A673 (cell line): ENCODE measurements at regions not wholly inside any gene's neighbourhood (a gene's known extent, or its start where the extent isn't known, plus 50 kb on each side); places are given as distances from the start of the nearest gene placed in this dataset.

Source experiments
- BruUV-seq: library from RNA; stranded (reverse); fragments of 400-500 nt; replicated peaks from 2 replicates; lab custom pipeline; 2021; lab: Mats Ljungman, UMichigan
- CTCF ChIA-PET: fragments of 300-600 bp; sonication (Branson Sonifier 250); formaldehyde crosslinking; loops from one replicate; lab custom pipeline; 2022; ENCODE audit warnings: antibody characterized with exemption; lab: Charles Lee
- POLR2A ChIA-PET: fragments of 300-600 bp; sonication (Branson Sonifier 250); formaldehyde crosslinking; loops from one replicate; lab custom pipeline; 2022; ENCODE audit warnings: antibody characterized with exemption; ENCODE audit not compliant: low non-redundant PET; lab: Charles Lee
- DNase-seq: peaks from one replicate; pipeline ENCODE4 v3.0.0-alpha.2; 2015; ENCODE audit warnings: low spot score
- H3K27ac ChIP-seq: fragments of 200-600 bp; sonication (generic); 2 replicates; pipeline ENCODE4 v1.5.1; 2016; ENCODE audit warnings: mixed run types, low read depth, mild to moderate bottlenecking, mixed read lengths, antibody characterized with exemption, low read length; ENCODE audit not compliant: poor library complexity, severe bottlenecking
- H3K27me3 ChIP-seq: fragments of 200-600 bp; sonication (generic); replicated peaks from 2 replicates; pipeline ENCODE4 v1.6.1; 2017; ENCODE audit warnings: mixed run types, low read depth, mild to moderate bottlenecking, mixed read lengths, antibody characterized with exemption, low read length; ENCODE audit not compliant: insufficient read depth, poor library complexity
- H3K36me3 ChIP-seq: fragments of 200-600 bp; sonication (generic); 2 replicates; pipeline ENCODE4 v1.6.1; 2016; ENCODE audit warnings: mixed run types, mild to moderate bottlenecking, mixed read lengths, antibody characterized with exemption, low read length; ENCODE audit not compliant: insufficient read depth, poor library complexity, severe bottlenecking
- H3K4me1 ChIP-seq: fragments of 200-600 bp; sonication (generic); 2 replicates; pipeline ENCODE4 v1.6.1; 2017; ENCODE audit warnings: mixed run types, mild to moderate bottlenecking, mixed read lengths, antibody characterized with exemption, low read length; ENCODE audit not compliant: insufficient read depth, poor library complexity, severe bottlenecking
- H3K4me3 ChIP-seq: fragments of 200-600 bp; sonication (generic); 2 replicates; pipeline ENCODE4 v1.5.1; 2016; ENCODE audit warnings: low read depth, mixed run types, mild to moderate bottlenecking, mixed read lengths, low read length; ENCODE audit not compliant: poor library complexity, severe bottlenecking
- H3K9me3 ChIP-seq: fragments of 200-600 bp; sonication (generic); 2 replicates; pipeline ENCODE4 v1.6.1; 2016; ENCODE audit warnings: mixed run types, low read depth, mild to moderate bottlenecking, mixed read lengths, antibody characterized with exemption, low read length; ENCODE audit not compliant: poor library complexity, severe bottlenecking
- EZH2 ChIP-seq: fragments of 200-600 bp; sonication (generic); IDR thresholded peaks from 2 replicates; pipeline ENCODE4 v1.6.1; 2017; ENCODE audit warnings: borderline replicate concordance, low read depth, mild to moderate bottlenecking, mixed read lengths, antibody characterized with exemption, low read length; ENCODE audit not compliant: poor library complexity, severe bottlenecking
- intact Hi-C: fragments of 100-400 bp; cut with micrococcal nuclease; formaldehyde crosslinking; loops from one replicate; pipeline ENCODE4 v1.10.0; 2022; ENCODE audit not compliant: unreplicated experiment
- TF ChIP-seq, protein P1 (sequence below): fragments of 300-800, 200-600 bp; sonication (generic); conservative IDR thresholded peaks from 2 replicates; pipeline ENCODE4 v1.5.1; 2017; ENCODE audit warnings: low read depth, mild to moderate bottlenecking, antibody characterized with exemption, low read length, moderate library complexity, mixed read lengths

DNA sequence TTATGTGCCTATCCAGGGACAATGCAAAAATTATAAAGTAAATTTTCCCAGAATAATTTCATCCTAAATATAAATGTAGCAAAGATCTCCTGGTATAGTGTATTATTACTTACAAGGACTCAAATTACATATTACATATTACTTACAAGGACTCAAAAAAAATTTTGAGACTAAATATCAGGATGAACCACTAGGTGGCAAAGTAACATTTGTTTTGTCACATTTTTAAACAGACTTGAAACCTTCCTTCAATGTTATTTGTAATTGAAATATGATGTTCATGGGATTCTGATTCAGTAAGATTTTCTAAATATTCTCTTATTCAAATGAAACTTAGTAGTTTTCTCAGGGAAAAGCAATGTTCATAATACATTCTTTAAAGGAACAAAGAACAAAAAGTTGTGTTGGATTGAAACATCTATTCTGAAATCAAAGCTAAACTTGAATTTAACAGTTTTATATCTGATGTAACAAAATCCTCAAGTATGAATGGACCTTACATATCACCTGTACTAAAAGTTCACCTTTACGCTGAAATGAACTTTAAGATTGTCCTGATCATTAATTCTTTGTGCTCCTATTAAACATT is 74.3 kb upstream of the GNAI1 start:
- DNase-seq: peak; percentile 77
- POLR2A ChIA-PET: no interaction called here

GRCh38 chr7:80057488-80057887 is 77.1 kb upstream of the GNAI1 start:
- ChIA-PET CTCF (no interaction called here), POLR2A (no interaction called here)
- Histone ChIP-seq H3K27me3 (no peaks in the 10 kb centered on the region), H3K27ac (no peak overlapping the region), H3K9me3 (no peaks in the 10 kb centered on the region), H3K36me3 (no peaks in the 10 kb centered on the region), H3K4me1 (no peaks in the 10 kb centered on the region), H3K4me3 (no peak overlapping the region)
- intact Hi-C loops: loop anchor here (5.0 kb wide), 1 partner anchor 230 kb away; no protein-coding TSS in a partner anchor
- TF ChIP-seq, protein P1, sequence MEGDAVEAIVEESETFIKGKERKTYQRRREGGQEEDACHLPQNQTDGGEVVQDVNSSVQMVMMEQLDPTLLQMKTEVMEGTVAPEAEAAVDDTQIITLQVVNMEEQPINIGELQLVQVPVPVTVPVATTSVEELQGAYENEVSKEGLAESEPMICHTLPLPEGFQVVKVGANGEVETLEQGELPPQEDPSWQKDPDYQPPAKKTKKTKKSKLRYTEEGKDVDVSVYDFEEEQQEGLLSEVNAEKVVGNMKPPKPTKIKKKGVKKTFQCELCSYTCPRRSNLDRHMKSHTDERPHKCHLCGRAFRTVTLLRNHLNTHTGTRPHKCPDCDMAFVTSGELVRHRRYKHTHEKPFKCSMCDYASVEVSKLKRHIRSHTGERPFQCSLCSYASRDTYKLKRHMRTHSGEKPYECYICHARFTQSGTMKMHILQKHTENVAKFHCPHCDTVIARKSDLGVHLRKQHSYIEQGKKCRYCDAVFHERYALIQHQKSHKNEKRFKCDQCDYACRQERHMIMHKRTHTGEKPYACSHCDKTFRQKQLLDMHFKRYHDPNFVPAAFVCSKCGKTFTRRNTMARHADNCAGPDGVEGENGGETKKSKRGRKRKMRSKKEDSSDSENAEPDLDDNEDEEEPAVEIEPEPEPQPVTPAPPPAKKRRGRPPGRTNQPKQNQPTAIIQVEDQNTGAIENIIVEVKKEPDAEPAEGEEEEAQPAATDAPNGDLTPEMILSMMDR: no peak
- TF ChIP-seq EZH2: no peak
- BruUV-seq: no TSS peak
- DNase-seq: no peak

More for the DNA sequence above, 74.3 kb upstream of the GNAI1 start:
- intact Hi-C loops: loop anchor here (2.0 to 5.0 kb wide), 2 partner anchors 332 to 392 kb away; no protein-coding TSS in a partner anchor
- Histone ChIP-seq H3K9me3 (no peaks in the 10 kb centered on the region), H3K27ac (no peak overlapping the region), H3K36me3 (no peaks in the 10 kb centered on the region), H3K4me1 (no peaks in the 10 kb centered on the region), H3K4me3 (no peak overlapping the region), H3K27me3 (no peaks in the 10 kb centered on the region)
- TF ChIP-seq EZH2: no peak
- TF ChIP-seq, protein P1: peak; percentile 70
- no TSS peak for BruUV-seq
- CTCF ChIA-PET: interaction anchor here (1.5 kb wide), 1 partner anchor 332 kb away, joined by 4 read pairs; no protein-coding TSS in a partner anchor

DNA sequence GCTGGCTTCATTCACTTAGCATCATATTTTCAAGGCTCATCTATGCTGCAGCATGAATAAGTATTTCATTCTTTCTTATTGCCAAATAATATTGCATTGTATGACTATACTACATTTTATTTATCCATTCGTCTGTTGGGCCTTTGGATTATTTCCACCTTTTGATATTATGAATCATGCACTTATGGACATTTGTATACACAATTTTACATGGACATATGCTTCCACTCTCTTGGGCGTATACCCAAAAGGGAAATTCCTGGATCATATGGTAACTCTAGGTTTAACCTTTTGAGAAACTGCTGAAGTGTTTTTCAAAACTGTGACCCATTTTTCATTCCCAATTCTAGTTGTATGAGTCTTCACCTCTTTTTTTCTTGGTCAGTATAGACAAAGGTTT is 80.3 kb upstream of the GNAI1 start:
- BruUV-seq: no TSS peak
- CTCF ChIA-PET: no interaction called here
- Histone ChIP-seq H3K27me3 (no peaks in the 10 kb centered on the region), H3K4me1 (no peaks in the 10 kb centered on the region), H3K9me3 (no peaks in the 10 kb centered on the region), H3K4me3 (no peak overlapping the region), H3K27ac (no peak overlapping the region), H3K36me3 (no peaks in the 10 kb centered on the region)
- no peak for TF ChIP-seq EZH2
- TF ChIP-seq, protein P1: no peak
- intact Hi-C loops: no loop called here
- no peak for DNase-seq
- POLR2A ChIA-PET: no interaction called here
